Omental fat pad (tissue), 3 donors: ENCODE measurements at regions not wholly inside any gene's neighbourhood (a gene's known extent, or its start where the extent isn't known, plus 50 kb on each side); places are given as distances from the start of the nearest gene placed in this dataset.
A peak's percentile ranks its signal among the peaks of the same experiment; 100 is the strongest.
"Not testable (repeated sequence)": the region's sequence is repeated elsewhere in the genome, so short reads cannot be mapped to it uniquely, and the experiment has no call there.

Experiments used
- ATAC-seq: fragments of 150-250 bp; one replicate; pipeline ENCODE4 v1.9.1; 2016; ENCODE audit warnings: mild to moderate bottlenecking, moderate library complexity; ENCODE audit not compliant: low FRiP score
- DNase-seq: peaks from one replicate; pipeline ENCODE4 v3.0.0-alpha.2; 2019; ENCODE audit warnings: low spot score
- TF ChIP-seq, protein P1 (sequence below), 3 donors: fragments of 450-650 bp; IDR thresholded peaks; one replicate each; pipeline ENCODE4 v1.5.1; 2016 to 2017; ENCODE audit warnings: antibody characterized with exemption in 3 of 3, mild to moderate bottlenecking in 3 of 3, moderate library complexity in 2 of 3

DNA sequence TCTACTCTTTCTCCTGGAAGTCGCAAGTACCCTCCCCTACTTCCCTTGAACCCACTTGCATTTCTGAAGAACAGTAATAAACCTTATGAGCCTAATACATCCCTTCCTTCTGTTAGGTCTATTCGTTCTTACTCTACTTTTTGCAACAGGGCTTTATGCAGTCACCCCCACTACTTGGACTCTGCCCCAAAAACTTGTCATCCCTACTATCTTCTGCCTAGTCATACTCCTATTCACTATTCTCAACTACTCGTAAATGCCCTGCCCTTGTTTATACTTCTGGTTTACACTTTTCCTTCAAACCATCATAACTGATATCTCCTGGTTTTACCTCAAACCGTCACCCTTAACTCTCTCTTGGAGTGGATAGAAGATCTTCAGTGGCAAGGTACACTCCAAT lies 55.2 kb upstream of the SLIT2 start:
- ATAC-seq (no peak), DNase-seq (no peak)
- TF ChIP-seq, protein P1, sequence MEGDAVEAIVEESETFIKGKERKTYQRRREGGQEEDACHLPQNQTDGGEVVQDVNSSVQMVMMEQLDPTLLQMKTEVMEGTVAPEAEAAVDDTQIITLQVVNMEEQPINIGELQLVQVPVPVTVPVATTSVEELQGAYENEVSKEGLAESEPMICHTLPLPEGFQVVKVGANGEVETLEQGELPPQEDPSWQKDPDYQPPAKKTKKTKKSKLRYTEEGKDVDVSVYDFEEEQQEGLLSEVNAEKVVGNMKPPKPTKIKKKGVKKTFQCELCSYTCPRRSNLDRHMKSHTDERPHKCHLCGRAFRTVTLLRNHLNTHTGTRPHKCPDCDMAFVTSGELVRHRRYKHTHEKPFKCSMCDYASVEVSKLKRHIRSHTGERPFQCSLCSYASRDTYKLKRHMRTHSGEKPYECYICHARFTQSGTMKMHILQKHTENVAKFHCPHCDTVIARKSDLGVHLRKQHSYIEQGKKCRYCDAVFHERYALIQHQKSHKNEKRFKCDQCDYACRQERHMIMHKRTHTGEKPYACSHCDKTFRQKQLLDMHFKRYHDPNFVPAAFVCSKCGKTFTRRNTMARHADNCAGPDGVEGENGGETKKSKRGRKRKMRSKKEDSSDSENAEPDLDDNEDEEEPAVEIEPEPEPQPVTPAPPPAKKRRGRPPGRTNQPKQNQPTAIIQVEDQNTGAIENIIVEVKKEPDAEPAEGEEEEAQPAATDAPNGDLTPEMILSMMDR (IDR thresholded peaks at IDR 0.05) = no peak

GRCh38 chr4:20195071-20195885 lies 56.4 kb upstream of the SLIT2 start:
- ATAC-seq = no peak
- no peak for DNase-seq
- TF ChIP-seq, protein P1 (IDR thresholded peaks at IDR 0.05) = no peak

DNA sequence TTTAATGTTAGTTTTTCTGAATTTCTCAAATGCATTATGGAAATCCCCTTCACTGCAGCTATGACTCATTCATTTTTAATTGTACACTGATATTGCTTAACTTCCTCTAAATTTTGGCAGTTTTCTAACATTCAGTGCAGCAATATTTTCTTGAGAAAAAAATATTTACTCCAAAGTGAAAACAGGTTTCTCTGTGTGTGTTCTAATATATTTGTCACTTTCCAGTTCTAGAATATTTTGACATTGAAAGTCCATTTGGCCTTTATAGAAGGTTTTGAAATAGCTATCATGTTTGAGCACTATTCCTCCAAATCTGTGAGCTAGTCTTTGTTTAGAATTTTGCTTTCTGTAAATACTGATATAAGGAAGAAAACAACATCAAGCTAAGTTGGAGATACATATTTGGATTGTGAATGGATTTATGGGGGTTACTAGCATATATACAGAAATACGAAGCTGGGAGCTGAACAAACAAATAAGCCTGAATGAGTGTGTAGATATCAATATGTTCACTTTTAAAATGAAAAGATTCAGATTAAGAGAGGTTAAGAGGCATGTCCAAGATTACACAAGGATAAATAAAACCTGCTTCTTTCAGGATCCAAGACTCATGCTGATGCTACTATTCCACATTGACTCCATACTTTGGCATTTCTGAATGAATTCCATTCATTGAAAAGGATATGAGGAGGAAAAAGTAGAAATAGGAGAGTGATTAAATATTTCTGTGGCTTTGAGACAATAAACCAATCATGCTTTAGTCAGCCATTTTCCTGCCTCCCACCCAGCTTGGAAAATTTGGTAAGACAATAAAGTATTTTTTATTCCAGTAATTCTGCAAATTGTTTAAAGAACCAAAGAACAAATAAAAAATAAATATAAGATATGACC lies 57.3 kb upstream of the SLIT2 start:
- DNase-seq (no peak), ATAC-seq (peak; percentile 76)
- TF ChIP-seq, protein P1 (IDR thresholded peaks at IDR 0.05) = no peak

DNA sequence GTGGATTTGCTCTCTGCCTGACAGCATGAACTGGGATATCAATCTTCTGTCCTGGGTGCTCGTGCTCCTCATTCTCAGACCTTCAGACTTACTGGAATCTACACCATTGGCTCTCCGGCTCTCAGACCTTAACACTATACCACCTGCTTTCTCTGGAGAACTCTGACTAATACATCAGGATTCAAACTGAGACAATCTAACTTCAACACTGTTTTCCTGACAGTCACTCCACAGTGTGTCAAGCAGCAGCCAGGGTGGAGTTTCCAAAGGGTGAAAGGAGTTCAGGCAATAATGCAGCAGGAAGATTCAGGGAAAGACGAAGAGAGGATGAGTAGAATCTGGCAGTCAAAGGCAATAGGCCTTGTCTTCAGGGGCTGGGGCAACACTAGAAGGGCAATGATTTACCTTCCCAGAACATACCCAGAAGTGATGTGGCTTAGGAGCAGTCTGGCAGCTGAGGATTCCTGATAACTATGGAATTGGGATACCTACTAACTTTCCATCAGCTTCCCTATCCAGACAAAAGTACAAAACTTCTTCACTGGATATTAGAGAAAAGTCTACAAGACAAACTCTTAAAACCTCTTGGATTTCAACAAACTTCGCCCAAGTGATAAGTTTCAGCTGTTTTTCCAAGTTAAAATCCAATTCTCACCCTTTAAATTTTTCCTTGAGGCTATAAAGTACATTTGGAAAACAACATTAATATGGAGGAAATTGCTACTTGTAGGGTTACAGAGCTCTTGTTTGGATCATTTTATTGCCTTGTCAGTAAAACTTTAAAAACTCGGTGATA lies 58.4 kb upstream of the SLIT2 start:
- DNase-seq = no peak
- peak; percentile 42 for ATAC-seq
- TF ChIP-seq, protein P1 (IDR thresholded peaks at IDR 0.05) = no peak

DNA sequence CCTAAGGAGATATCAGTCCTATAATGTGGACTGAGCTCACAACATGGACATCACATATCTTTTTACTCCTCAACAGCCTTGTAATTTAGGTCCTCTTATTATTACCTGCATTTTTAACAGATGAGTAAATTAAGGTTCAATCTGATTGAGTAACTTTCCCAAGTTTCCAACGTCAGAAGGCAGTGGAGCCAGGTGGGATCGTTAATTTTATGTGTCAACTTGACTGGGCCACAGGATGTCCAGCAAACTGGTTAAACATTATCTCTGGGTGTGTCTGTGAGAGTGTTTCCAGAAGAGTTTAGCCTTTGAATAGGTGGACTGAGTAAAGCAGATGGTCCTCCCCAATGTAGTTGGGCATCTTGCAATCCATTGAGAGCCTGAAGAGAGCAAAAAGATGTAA lies 59.0 kb upstream of the SLIT2 start:
- DNase-seq (no peak), ATAC-seq (peak; percentile 47)
- TF ChIP-seq, protein P1 (IDR thresholded peaks at IDR 0.05) = no peak

DNA sequence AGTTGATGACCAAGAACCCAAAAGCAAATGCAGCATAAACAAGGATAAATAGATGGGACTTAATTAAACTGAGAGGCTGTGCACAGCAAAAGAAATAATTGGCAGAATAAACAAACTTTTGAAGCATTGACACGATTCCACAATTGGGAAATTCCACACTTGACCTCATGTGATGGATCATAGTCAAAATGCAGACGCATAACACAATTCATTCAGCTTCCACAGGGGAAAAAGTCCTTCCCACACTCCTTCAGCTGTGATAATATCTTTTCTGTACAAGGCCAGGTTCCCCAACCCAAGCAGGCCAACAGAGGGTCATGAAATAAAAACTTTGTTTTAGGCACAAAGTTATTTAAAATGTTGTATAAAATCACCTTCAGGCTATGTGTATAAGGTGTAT lies 66.6 kb upstream of the SLIT2 start:
- DNase-seq = no peak
- TF ChIP-seq, protein P1 (IDR thresholded peaks at IDR 0.05) = no peak
- no peak for ATAC-seq

DNA sequence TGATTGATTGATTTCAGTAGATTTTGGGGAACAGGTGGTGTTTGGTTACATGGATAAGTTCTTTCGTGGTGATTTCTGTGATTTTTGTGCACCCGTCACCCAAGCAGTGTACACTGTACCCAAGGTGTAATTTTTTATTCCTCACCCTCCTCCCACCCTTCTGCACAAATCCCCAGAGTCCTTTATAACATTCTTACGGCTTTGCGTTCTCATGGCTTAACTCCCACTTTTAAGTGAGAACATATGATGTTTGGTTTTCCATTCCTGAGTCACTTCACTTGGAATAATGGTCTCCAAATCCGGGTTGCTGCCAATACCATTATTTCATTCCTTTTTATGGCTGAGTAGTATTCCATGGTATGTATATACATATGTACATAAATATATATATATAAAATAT lies 68.6 kb upstream of the SLIT2 start:
- not testable (repeated sequence) for ATAC-seq

More for the DNA sequence above, 68.6 kb upstream of the SLIT2 start:
- DNase-seq = not testable (repeated sequence)
